ENCODE measurements at regions not wholly inside any gene's neighbourhood (a gene's known extent, or its start where the extent isn't known, plus 50 kb on each side); places are given as distances from the start of the nearest gene placed in this dataset.

GRCh38 chr9:106420511-106420944, 442.4 kb upstream of the ZNF462 start:
- no peaks in the 10 kb centered on the region for H3K9me1 ChIP-seq (replicated peaks; ENCODE audit: control insufficient read depth, extremely low read depth, insufficient read depth, low read length)
- BruUV-seq (replicated peaks), result no TSS peak
- H3K27ac ChIP-seq (ENCODE audit: insufficient read depth, low read depth, low read length), result no peak overlapping the region
- H3K4me1 ChIP-seq (ENCODE audit: control insufficient read depth, extremely low read depth, insufficient read depth, low read length), result no peaks in the 10 kb centered on the region
- H2AFZ ChIP-seq (ENCODE audit: low read depth, low read length), result no peak overlapping the region
- no peaks in the 10 kb centered on the region for H4K20me1 ChIP-seq (replicated peaks; ENCODE audit: control insufficient read depth, extremely low read depth, insufficient read depth, low read length)
- no peaks in the 10 kb centered on the region for H3K79me2 ChIP-seq (ENCODE audit: control insufficient read depth, insufficient read depth, low read length)
- intact Hi-C loops (cut with micrococcal nuclease), result no loop called here
- ChIA-PET CTCF (no interaction called here), POLR2A (no interaction called here)
- no peaks in the 10 kb centered on the region for H3K27me3 ChIP-seq (ENCODE audit: control insufficient read depth in 2 of 2, insufficient read depth in 2 of 2, low read length in 2 of 2)
- DNase-seq (ENCODE audit: low read depth, low spot score), result no peak
- TF ChIP-seq MYC (IDR thresholded peaks at IDR 0.05; ENCODE audit: low read depth, low read length) (no peak), CTCF (IDR thresholded peaks at IDR 0.05; ENCODE audit: extremely low read depth in 1 of 2, insufficient read depth in 1 of 2, low read depth in 1 of 2, low read length in 2 of 2) (no peak), JUN (IDR thresholded peaks at IDR 0.05; ENCODE audit: borderline replicate concordance, insufficient read depth, insufficient read length, low read depth) (no peak), FOS (IDR thresholded peaks at IDR 0.05; ENCODE audit: borderline replicate concordance, insufficient read depth, low read length) (no peak), EZH2 (IDR thresholded peaks at IDR 0.05; ENCODE audit: borderline replicate concordance, low read depth, low read length, severe bottlenecking) (no peak), POLR2AphosphoS5 (IDR thresholded peaks at IDR 0.05; ENCODE audit: insufficient read depth, low read depth, low read length) (no peak), MAX (IDR thresholded peaks at IDR 0.05; ENCODE audit: insufficient read depth, insufficient read length) (no peak), POLR2A (IDR thresholded peaks at IDR 0.05; ENCODE audit: low read depth, low read length) (no peak)
- no peak overlapping the region for H3K9ac ChIP-seq (replicated peaks; ENCODE audit: extremely low read depth, insufficient read depth, low read length)
- H3K4me3 ChIP-seq (replicated peaks in 1 of 3; ENCODE audit: insufficient read depth in 1 of 3, low read depth in 1 of 3, low read length in 3 of 3), result no peak overlapping the region
- H3K9me3 ChIP-seq (replicated peaks; ENCODE audit: control insufficient read depth, insufficient read depth, low read length), result peaks cover 1% of the 10 kb centered on the region
- no peak overlapping the region for H3K4me2 ChIP-seq (ENCODE audit: insufficient read depth, low read length)
- no peaks in the 10 kb centered on the region for H3K36me3 ChIP-seq (ENCODE audit: control insufficient read depth in 2 of 2, extremely low read depth in 1 of 2, insufficient read depth in 2 of 2, low read length in 2 of 2)
- dilution Hi-C loops (cut with MboI; ENCODE audit: extremely low pct_ligation_motif_present, low sequenced_read_pairs), result no loop called here
- FAIRE-seq, result no peak
